GM18867 (cell line): ENCODE measurements at regions not wholly inside any gene's neighbourhood (a gene's known extent, or its start where the extent isn't known, plus 50 kb on each side); places are given as distances from the start of the nearest gene placed in this dataset.
"Not testable (repeated sequence)": the region's sequence is repeated elsewhere in the genome, so short reads cannot be mapped to it uniquely, and the experiment has no call there.

Experiments
- ATAC-seq: cut with Tn5 transposase; IDR thresholded peaks from one replicate; pipeline ENCODE4 v1.9.1; 2021; ENCODE audit warnings: mild to moderate bottlenecking, moderate library complexity; ENCODE audit not compliant: unreplicated experiment

DNA sequence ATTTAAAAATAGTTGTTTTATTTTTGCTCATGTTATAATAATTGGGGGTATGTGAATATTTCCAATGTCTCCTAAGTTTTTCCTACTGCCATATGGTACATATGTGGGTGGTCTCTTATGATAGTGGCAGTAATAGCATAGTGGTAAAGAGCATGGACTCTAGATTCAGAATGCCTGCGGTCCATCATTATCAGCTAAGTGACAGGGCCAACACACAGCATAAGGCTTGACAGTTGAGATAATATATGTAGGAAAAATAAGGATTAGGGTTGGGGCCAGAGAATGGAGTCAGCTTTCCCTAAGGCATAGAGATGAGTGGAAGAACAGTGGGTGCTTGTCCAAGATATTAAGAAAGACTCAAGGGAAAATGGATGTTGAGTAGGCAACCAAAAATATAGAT is 2707.5 kb downstream of the PCDH7 start:
- no peak for ATAC-seq

DNA sequence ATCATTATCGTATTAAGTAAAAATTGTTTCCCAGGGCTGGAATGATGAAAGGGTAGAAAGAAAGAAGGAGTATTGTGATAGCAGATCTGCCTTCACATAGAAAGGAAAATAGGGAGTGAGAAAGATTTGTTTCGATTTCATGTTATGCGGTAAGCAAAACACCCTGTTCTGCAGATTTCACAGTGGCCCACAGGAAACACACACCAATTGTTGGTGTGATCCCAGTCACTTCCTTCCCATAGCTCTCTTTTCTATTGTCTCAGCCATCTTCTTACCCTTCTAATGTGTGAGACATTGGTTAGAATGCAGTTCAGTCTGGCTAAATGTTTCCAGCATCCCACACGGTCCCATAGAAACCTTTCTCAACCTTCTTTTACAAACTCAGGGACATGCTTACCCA is 2709.8 kb downstream of the PCDH7 start:
- ATAC-seq, result no peak

DNA sequence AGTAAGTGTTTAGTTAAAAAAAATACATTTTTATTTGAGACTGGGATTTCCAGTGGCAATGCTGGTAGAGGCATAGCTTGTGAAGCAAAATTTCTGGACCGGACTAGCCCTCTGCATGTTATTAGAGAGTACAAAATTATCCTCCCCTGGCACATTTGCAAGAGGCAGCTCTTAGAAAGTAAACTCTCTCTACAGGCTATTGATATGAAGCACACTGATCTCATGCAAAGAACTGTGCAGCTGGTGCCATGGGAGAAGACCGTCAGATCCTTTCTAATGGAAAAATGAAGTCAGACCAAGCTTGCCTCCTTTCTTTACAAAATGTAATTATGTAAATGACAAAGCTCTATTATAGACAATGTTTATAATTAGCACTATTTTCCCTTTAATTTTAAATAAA is 2717.2 kb downstream of the PCDH7 start:
- no peak for ATAC-seq

DNA sequence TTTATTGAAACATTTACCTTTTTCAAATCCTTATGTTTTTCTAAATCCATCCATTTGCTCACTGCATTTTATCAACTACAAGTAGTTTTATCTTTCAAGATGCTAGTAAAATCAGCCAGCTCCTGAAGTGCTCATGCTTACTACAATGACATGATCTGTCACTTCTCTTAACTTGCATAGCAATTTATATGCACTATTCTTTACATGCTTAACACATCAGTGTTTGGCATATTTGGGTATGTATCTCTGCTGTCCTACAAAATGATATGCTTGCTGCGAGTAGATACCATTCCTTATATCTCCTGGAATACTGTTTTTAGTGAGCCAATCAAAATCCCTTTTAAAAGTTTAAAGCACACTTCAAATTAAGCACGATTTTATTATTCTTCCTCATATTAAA is 2726.8 kb downstream of the PCDH7 start:
- no peak for ATAC-seq

DNA sequence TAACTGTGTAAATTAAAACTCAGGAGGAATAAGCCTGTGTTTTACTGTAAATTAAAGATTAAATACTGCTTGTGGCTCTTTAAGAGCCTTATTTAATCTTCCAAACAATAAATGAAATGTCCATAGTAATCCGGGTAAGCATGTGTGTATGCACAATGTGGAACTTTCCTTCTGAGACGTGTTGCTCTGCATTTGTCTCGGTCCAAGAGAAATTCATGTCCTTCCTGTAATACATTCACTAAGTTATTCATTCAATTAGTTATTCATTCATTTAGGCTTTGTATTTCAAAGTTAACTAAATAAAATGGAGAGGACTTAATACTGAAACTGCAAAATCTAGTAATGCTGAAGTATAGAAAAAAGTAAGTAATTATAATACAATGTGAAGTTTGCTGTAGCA is 2728.8 kb downstream of the PCDH7 start:
- ATAC-seq, result no peak

DNA sequence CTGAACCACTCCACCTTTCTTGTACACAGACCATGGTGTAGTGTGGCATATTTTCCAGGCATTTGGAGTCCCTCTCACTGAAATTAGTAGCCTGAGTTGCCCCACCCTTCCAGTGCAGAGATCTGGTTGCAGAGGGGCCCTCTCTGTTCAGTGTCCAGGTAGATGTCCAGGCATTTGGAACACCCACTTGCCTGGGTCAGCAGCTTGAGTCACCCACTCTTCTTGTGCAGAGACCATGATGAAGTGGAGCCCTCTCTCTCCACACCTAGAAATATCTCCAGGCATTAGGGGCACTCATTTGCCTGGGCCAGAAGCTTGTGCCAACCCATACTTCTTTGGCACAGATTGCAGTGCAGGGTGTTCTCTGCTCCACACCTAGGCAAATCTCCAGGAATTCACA is 2733.3 kb downstream of the PCDH7 start:
- ATAC-seq, result no peak

DNA sequence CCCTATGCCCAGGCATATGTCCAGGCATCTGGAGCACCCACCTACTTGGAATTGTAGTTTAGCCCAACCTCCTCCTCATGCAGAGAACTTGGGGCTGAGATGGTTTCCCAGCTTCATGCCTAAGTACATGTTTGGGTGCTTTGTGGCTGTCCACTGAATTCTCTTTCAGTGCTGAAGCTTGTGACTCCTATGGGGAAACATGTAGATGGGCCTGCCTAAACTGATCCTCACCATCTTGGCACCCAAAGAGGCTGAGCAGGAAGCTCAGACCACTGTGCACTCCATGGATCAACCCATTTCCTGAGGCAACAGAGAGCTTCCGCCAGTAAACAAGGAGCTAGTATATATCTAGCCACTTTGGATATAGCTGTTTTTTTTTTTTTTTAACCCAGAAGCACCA is 2733.7 kb downstream of the PCDH7 start:
- no peak for ATAC-seq

DNA sequence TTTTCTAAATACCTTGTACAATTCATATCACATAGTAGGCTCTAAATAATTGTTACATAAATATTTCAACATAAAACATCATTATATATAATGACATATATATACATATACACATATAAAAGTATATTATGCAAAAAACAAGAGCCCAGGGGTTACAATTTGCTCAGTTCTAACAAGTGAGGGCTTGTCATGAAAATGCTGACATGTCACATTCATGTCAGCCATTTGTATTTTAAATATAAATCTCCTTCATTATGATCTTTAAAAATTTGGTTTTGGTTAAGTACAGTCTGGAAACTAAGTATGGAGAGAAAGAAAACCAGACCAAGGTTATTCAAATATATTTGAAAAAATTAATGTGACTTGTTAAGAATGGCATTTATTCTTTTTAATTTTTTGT is 2745.4 kb downstream of the PCDH7 start:
- no peak for ATAC-seq

DNA sequence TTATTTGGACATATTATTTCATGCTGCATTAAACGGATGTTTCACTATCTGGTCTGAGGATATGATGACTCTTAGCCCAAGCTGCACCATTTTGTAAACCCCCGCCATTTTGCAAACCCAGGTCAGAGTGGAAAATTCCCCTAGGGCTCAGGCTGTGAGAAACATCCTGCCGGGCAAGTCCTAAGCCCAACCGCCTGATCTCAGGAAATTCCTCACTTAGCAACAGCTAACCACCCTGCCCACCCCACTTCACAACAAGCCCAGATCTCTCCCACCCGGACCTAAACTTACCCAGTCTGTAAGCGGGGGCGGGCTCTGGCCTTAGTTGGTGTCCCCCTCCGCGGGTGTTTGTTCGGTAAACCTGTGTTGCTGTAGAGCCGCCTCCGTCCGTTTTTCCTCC is 2747.1 kb downstream of the PCDH7 start:
- ATAC-seq, result no peak

DNA sequence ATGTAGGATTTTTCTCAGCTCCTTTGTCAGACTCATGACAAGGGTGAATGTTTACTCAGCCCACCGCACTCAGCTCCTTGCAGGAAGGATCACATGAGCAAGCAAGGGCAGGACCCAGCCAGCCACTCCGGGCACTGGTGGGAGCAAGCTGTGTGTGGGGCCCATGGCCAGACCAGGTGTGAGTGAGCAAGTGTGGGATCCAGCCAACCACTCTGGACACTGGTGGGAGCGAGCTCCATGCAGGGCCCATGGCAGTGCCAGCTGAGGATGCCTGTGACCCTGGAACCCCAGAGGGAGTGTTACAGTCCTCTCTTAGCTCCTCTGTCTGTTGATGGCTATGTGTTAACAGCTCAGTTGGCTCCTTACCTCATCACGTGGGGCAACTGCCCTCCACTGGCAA is 2750.6 kb downstream of the PCDH7 start:
- ATAC-seq, result no peak

DNA sequence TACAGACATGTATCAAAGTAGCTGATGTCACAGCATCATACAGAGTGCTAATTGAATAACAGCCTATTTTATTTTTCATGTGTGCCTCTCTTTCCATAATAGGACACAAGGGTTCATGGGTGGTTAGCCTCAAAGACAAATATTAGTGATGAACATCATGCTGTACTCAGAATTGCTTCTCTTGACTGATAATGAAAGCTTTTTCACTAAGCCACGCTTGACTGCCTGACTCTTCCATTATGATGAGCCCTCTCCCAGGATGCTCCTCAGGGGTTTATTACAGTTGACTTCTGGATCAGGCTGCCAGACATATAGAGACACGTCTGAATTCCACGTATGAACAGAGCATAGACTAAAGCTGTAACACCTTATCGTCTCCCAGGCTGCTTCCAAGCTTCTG is 2757.5 kb downstream of the PCDH7 start:
- ATAC-seq, result no peak

DNA sequence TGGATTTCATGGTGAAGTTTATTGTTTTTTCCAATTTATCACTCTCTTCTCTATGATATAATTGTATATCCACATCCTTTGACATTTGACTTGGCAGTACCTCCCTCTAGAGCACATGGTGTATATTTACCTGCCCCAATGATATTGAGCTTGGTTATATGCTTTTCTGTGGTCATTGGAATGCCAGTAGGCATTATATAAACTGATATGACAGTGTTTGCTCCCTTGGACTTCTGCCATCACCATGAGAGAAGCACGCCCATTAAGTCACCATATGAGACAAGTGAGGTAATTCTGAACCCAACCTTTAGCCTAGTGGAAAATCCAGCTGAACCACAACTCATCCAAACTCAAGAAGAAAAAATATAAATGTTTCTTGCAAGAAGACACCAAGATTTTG is 2761.5 kb downstream of the ARAP2 start:
- ATAC-seq, result no peak

DNA sequence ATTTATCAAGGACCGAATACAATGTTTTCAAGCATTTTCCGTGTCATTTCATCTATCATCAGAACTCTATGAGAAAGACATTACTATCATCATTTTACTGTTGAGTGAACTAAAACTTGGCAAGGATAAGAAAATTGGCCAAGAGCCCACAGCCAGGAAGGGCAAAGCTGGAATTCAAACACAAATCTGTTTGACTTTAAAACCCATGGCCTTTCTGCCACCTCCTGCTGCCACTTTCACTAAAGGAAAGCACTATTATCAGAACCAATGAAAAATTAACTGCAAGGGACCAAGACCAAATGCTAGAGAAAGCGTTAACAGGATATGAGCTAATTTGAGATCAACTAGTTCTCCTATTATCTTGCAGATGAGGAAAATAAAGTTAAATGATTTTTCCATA is 2759.2 kb downstream of the ARAP2 start:
- no peak for ATAC-seq

DNA sequence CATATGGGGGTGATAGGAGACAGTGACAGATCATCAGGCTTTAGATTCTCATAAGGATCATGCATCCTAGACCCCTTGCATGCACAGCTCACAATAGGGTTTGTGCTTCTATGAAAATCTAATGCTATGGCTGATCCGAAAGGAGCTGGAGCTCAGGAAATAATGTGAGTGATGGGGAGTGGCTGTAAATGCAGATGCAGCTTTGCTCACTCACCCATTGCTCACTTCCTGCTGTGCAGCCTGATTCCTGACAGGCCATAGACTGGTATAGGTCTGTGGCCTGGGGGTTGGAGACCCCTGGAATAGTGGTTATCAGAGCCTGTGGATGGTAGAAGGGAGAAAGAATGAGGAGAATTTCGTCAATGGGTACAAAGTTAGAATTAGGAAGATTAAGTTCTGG is 2751.1 kb downstream of the ARAP2 start:
- ATAC-seq, result no peak

DNA sequence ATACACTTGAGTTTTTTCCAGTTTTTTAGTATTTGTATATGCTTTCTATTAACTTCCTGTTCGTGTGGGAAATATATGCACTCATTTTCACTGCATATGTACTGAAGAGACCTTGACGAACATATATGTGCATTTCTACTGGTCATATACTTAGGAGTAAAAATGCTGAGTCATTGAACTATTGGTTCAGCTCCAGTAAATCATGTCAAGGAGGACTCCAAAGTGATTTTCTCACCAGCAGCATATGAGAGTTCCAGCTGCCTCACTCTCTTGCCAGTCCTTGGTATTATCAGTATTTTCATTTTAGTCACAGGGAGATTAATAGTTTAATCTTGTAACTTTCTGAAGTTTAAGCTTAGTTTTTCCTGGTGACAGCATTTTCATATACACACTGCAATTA is 2750.2 kb downstream of the ARAP2 start:
- ATAC-seq, result no peak

DNA sequence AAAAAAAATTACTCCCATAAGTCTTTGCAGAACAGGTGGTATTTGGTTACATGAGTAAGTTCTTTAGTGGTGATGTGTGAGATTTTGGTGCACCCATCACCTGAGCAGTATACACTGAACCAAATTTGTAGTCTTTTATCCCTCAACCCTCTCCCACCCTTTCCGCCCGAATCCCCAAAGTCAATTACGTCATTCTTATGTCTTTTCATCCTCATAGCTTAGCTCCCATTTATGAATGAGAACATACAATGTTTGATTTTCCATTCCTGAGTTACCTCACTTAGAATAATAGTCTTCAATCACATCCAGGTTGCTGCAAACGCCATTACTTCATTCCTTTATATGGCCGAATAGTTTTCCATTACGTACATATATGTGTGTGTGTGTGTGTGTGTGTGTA is 2742.7 kb downstream of the ARAP2 start:
- ATAC-seq, result not testable (repeated sequence)

DNA sequence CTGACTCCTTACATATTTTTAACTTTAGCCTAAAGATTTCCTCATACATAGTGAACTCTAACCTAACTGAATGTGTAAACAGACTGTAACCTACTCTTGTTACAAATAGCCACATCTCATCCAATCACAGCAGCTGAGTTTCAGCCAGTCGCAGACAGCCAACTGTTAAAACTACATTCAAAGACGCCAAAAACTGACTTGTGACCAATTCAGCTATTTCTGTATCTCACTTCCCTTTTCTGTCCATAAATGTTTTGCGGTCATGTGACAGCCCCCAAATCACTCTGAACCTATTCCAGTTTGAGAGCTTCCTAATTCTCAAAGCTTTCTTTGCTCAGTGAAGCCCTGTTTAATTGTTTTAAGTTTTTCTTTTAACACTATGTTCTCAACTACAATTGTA is 2731.9 kb downstream of the ARAP2 start:
- ATAC-seq, result peak; percentile 66

DNA sequence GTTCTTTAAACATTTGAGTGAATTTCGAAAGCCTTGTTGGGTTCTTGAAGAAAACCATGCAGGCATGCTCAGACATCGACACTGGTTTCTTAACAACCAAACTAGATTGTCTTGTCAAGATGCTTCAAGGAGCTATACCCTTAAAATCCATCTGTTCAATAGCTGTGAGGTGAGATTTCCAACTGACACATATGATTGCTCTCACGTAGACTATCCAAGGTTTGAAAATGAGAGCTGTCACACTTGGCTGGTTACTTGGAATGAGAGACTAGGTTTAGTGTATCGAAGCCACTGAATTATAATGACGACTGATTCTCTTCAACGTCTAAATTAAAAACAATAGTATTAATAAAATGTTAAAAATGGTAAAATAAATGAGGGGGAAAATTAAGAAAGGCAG is 2725.5 kb downstream of the ARAP2 start:
- ATAC-seq, result no peak

DNA sequence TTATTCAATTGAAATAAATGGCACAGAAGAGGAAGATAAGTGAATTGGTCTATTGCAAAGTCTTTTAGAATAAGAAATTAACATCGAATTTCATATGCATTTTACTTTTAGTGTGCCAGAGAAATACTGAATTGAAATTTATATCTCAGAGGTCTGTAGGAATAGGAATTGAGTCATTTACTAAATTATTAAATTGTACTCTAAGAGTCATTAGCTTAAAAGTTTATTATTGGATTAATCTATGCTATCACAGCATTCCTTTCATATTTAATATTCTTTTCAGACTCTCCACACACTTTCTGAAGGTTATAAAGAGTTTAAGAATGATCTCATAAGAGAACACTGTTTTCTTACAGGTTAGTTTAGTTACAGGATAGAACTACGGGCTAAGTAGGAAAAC is 2711.5 kb downstream of the ARAP2 start:
- ATAC-seq, result no peak

DNA sequence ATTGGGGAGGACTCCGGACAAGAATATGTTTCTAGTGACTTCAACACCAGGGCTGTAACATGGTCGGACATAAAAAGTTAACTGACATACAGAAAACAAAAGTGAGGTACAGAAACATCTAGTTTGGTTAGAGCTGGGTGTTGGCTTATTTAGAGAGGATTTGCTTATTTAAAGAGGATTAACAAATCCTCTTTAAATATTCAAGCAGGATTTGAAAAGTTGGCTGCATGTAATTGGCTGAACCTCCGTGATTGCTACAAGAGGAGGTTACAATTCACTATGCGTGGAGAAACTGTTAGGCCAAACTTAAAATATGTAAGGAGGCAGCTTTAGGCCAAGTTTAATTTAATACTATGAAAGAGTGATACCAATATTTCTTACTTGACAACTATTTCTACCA is 2707.4 kb downstream of the ARAP2 start:
- no peak for ATAC-seq

DNA sequence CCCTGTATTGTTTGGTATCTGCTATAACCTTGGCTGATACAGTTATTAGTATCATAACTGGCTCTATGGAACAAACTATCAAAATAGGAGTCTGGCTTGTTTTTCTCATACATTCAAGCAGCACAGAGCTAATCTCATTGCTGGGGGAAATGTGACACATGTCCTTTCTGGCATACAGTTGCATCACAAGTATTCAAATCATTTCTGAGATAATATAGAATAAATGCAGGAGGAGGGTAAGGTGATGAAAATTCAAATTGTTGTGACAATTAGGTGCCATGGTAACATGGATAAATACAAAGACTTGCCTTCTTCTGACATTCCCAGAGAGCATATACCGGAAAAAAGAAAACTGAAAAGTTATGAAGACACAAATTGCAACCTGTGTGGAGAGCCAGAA is 2706.8 kb downstream of the ARAP2 start:
- no peak for ATAC-seq

DNA sequence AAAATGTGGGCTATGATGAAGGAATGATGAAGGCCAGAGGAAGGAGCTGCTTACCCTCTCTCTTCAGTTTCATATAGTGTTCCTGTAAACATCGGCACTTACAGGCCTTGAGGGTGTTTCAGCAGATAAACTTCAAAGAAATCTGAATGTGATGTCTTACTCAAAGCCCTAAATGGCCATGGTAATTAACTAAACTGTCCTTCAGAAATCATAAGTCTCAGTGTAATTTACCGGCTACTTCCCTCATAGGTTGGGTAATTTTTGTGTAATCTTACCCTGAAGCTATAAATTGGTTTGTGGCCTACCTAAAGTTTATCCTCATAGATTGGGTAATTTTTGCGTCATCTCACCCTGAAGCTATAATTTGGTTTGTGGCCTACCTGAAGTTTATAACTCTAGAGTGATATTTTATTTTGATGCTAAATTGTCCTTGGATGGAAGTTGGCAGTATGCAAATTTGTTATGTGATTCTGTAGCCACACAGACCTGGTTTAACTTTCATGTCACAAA is 2700.3 kb downstream of the ARAP2 start:
- no peak for ATAC-seq

DNA sequence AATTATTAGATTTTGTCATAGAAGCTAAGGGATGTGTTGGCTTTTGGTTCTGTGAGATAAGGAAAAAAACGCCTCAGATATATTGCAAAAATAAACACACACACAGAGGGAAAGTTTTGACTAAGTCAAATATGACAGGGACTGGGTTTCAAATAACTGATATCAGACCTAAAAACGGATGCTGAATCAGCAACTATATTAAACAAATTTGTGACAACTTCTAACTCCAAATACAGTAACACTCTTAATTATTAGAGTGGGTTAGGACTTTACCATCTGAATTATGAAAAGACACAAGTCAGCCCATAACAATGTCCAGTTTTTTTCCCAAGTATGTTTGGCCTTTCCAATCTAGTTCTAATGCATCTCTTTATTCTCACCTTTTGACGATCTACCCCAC is 2693.1 kb downstream of the ARAP2 start:
- ATAC-seq, result no peak

DNA sequence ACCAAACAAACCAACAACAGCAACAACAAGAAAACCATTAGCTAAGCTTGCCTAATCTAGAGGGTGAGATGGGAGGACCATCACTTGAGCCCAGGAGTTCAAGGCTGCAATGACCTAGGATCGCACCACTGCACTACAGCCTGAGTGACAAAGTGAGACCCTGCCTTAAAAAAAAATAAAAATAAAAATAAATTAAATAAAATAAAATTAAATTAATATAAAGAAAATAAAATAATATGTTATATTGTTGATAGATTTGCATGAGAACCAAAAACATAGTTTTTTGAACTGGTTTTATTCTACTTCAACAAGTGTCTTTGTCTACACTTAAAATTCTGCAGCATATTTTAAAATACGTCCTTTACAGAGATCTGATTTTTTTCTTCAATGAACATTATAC is 2683.1 kb downstream of the ARAP2 start:
- no peak for ATAC-seq
